HG03520 (cell line): ENCODE measurements at regions not wholly inside any gene's neighbourhood (a gene's known extent, or its start where the extent isn't known, plus 50 kb on each side); places are given as distances from the start of the nearest gene placed in this dataset.

Experiments
- ATAC-seq: cut with Tn5 transposase; IDR thresholded peaks from one replicate; pipeline ENCODE4 v1.9.1; 2021; ENCODE audit warnings: mild to moderate bottlenecking, moderate library complexity; ENCODE audit not compliant: unreplicated experiment

- ATAC-seq: no peak
These were observed 499.3 kb downstream of the FOXG1 start for GRCh38 chr14:29265852-29266251.

- no peak for ATAC-seq
These were observed 505.1 kb downstream of the FOXG1 start for GRCh38 chr14:29271669-29272068.

GRCh38 chr14:29273513-29273912 is 506.9 kb downstream of the FOXG1 start:
- ATAC-seq: no peak

GRCh38 chr14:29274890-29275596 is 508.5 kb downstream of the FOXG1 start:
- no peak for ATAC-seq

- ATAC-seq: no peak
These were observed 512.0 kb downstream of the FOXG1 start for GRCh38 chr14:29278301-29279263.

GRCh38 chr14:29282169-29282568 is 515.6 kb downstream of the FOXG1 start:
- ATAC-seq: no peak

- ATAC-seq: no peak
These were observed 523.9 kb downstream of the FOXG1 start for GRCh38 chr14:29290441-29290840.

GRCh38 chr14:29299372-29299771 is 532.8 kb downstream of the FOXG1 start:
- no peak for ATAC-seq

- no peak for ATAC-seq
These were observed 535.0 kb downstream of the FOXG1 start for GRCh38 chr14:29301571-29301970.

GRCh38 chr14:29310210-29310609 is 543.6 kb downstream of the FOXG1 start:
- no peak for ATAC-seq

GRCh38 chr14:29310757-29311156 is 544.2 kb downstream of the FOXG1 start:
- no peak for ATAC-seq

GRCh38 chr14:29311983-29312382 is 545.4 kb downstream of the FOXG1 start:
- ATAC-seq: no peak

- no peak for ATAC-seq
These were observed 550.3 kb downstream of the FOXG1 start for GRCh38 chr14:29316936-29317335.

GRCh38 chr14:29317423-29317822 is 550.8 kb downstream of the FOXG1 start:
- no peak for ATAC-seq

GRCh38 chr14:29320286-29320685 is 553.7 kb downstream of the FOXG1 start:
- ATAC-seq: no peak

- ATAC-seq: no peak
These were observed 555.1 kb downstream of the FOXG1 start for GRCh38 chr14:29321646-29322045.

GRCh38 chr14:29339494-29340172 is 573.0 kb downstream of the FOXG1 start:
- no peak for ATAC-seq

- ATAC-seq: no peak
These were observed 579.1 kb downstream of the PRKD1 start for GRCh38 chr14:29348504-29348903.

GRCh38 chr14:29350496-29350895 is 577.2 kb downstream of the PRKD1 start:
- no peak for ATAC-seq

GRCh38 chr14:29351996-29352705 is 575.5 kb downstream of the PRKD1 start:
- no peak for ATAC-seq

- no peak for ATAC-seq
These were observed 575.0 kb downstream of the PRKD1 start for GRCh38 chr14:29352706-29353080.
